Daoy (cell line): ENCODE measurements at regions not wholly inside any gene's neighbourhood (a gene's known extent, or its start where the extent isn't known, plus 50 kb on each side); places are given as distances from the start of the nearest gene placed in this dataset.
A peak's percentile ranks its signal among the peaks of the same experiment; 100 is the strongest.
"Not testable (repeated sequence)": the region's sequence is repeated elsewhere in the genome, so short reads cannot be mapped to it uniquely, and the experiment has no call there.

Experiments used
- DNase-seq: peaks from one replicate; pipeline ENCODE4 v3.0.0-alpha.2; 2015; ENCODE audit warnings: low read depth

DNA sequence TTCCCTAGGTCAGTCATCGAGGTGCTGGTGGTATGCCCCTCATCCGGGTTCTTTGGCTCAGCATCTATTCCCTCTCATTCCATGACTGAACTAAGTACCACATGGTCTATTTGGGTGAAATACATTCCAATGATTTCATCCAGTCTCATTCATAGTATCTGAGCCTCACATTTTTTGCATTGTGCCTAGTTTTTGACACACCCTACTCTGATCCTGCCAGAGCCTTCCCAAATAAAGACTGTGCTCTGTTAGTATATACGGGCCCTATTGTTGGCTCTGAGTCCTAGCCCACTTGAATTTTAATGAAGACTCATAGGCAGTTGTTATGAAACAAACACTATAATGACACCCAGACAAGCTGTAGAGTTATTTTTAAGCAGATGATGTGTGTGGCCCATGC, 740.7 kb downstream of the CETN3 start:
- DNase-seq, result no peak

DNA sequence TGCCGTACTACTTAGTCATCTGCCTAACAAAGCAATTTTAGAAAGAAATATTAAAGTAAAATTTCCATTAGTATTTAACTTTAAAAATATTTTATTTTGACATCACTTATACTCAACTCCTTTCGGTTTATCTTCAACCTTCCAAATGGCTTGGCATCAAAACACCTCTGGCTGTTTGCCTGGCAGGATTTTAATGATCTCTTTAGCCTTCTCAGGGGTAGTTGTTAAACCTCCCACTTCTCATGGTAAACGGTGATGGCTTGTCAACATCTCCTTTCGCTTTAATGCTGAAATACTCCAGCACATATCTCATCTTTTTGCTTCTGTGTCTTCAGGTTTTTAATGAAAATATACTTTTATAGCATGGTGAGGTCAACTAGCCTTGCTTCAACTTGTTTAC, 747.1 kb downstream of the CETN3 start:
- no peak for DNase-seq

DNA sequence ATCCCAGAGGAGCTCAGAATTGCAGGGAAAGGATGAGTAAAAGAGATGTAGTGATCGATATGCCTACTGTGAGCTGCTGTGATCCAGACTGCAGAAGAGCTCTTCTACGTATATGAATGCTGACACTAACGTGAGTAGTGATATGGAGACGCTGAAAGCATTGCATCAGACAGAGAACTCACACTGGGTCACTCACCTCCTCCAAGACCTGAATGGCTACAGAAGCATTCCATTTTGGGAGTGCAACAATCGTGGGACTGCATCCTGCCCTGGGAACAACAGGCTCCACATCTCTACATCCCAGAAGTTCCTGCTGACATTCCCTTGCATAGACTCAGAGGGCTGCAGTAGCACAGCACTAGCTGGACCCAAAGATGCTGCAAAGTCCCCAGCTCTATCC, 755.9 kb upstream of the MEF2C start:
- DNase-seq, result no peak

DNA sequence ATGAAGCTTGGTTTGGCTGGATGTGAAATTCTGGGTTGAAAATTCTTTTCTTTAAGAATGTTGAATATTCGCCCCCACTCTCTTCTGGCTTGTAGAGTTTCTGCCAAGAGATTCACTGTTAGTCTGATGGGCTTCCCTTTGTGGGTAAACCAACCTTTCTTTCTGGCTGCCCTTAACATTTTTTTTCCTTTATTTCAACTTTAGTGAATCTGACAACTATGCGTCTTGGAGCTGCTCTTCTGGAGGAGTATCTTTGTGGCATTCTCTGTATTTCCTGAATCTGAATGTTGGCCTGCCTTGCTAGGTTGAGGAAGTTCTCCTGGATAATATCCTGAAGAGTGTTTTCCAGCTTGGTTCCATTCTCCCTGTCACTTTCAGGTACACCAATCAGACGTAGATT, 751.2 kb upstream of the MEF2C start:
- DNase-seq, result not testable (repeated sequence)

DNA sequence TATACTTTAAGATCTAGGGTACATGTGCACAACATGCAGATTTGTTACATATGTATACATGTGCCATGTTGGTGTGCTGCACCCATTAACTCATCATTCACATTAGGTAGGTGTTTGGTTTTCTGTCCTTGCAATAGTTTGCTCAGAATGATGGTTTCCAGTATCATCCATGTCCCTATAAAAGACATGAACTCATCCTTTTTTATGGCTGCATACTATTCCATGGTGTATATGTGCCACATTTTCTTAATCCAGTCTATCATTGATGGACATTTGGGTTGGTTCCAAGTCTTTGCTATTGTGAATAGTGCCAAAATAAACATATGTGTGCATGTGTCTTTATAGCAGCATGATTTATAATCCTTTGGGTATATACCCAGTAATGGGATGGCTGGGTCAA, 747.1 kb upstream of the MEF2C start:
- not testable (repeated sequence) for DNase-seq

DNA sequence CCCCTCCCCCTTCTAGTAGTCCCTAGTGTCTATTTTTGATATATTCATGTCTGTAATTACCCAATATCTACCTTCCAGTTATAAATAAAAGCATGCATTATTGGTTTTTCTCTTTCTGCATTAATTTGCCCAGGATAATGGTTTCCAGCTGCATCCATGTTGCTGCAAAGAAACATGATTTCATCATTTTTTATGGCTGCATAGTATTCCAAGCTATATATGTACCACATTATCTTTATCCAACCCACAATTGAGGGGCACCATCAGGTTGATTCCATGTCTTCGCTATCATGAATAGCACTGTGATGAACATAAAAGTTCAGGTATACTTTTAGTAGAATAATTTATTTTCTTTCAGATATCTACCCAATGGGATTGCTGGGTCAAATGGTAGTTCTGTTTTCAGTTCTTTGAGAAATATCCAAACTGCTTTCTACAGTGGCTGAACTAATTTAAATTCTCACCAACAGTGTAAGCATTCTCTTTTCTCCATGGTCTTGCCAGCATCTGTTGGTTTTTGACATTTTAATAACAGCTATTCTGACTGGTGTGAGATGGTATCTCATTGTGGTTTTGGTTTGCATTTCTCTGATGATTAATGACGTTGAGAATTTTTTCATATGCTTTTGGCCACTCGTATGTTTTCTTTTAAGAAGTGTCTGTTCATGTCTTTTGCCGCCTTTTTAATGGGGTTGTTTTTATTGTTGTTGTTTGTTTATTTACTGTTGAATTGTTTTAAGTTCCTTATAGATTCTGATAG, 746.1 kb upstream of the MEF2C start:
- DNase-seq, result no peak

DNA sequence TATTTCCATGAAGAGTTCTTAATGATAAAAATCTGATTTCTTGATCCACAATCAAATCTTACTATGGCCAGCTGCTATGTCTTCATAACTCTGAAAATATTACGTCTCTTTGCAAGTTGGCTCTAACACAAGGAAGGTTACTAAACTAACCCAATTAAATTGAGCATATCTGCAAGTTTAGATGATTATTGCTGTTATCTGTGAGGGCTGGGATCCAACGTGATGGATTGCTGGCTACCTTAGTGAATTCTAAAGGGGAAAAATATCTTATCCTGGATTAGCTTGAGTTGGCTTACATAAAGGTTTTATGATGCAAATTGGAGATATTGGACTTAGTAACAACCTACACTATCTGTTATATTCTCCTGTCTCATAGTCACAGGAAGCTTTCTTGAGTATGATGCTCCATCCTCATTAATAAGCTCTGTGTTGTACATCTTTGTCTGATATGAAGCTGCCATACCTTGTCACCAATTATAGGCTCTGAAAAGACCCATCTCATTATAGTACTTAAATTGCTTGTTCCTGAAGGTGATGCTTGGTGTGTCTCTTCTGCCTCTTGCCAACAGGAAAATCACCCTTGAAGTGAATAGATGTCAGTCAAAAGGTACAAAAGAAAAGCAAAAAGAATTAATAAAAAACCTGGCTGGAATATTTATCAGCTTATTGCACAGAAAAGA, 733.0 kb upstream of the MEF2C start:
- no peak for DNase-seq

DNA sequence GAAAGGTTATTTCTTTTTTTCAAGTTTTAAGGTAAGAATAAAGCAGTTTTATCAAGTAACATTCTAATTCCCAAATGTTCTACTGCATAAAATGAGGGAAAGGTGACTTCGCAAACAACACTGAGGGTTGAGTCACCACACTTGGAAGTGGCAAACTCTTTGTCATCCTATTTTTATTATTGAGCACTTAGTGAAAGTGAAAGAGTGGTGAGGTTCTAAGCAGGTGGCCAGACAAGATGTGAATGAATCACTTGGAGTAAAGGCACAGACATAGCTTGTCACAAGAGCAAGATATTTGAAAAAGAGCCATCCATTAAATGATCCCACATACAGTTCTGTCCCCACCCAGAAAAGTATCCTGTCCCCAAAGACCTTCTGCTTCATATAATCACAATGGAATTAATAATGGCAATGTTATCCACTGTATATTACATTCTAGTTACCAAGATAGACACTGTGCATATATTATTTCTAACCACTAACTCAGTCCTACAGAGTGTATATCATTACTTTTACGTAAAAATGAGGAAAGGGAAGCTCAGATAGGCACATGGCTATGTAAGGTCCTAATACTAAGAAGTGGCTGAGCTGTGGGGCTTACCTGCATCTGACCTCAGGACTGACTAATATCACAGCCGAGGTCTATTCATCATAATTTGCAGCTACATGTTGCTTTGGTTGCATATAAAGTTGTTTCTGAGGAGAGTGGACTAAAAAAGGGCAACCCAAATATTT, 730.4 kb upstream of the MEF2C start:
- peak; percentile 73 for DNase-seq

DNA sequence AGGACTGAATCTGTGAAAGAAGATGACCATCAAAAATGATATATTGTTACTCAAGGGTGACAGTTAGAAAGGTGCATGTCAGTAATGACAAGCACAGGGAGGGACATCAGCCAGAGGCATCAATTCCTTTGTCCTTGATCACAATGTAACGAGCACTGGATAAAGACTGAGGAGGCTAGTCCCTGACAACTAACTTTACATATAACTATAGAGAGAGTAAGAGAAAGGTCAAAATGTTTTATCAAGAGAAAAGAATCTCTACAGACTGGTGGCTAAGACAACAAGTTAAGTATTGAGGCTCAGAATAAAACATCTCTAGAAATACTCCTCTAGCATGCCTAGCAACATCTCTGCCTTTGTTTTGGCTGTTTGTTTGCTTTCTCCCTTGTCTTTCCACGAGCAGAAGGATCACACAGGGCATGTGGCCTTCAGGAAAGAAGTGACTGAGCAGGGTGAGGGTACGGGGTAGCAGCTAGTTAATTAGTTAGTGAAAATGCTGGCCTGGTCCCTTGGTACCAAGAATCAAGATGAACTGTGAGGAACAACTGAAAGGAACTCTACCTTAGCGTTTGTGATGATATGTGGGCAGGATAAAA, 724.1 kb upstream of the MEF2C start:
- no peak for DNase-seq

DNA sequence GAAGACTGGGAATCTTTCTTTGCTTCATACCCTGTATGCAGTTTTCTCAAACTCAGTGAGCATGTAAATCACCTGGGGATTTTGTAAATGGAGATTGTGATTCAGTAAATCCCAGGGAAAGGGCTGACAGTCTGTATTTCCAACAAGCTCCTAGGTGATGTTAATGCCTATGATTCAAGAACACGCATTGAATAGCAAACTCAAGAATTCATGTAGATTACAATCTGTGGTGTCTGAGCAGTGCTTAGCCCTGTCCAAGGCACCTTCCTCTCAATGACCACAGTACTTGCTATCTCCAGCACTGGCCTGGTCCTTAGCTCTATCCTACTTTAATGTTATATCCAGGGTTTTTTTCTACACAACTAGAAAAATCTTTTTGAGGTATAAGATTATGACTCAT, 721.4 kb upstream of the MEF2C start:
- no peak for DNase-seq

DNA sequence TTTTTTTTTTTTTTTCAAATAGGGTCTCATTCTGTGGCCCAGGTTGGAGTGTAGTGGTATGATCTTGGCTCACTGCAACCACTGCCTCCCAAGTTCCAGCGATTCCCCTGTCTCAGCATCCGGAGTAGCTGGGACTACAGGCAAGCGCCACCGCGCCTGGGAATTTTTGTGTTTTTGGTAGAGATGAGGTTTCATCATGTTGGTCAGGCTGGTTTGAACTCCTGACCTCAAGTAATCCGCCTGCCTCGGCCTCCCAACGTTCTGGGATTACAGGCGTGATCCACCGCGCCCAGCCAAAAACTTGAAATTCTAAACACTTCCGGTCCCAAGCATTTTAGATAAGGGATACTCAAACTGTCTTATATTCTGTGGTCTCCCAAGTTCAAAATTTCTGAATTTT, 718.9 kb upstream of the MEF2C start:
- no peak for DNase-seq

DNA sequence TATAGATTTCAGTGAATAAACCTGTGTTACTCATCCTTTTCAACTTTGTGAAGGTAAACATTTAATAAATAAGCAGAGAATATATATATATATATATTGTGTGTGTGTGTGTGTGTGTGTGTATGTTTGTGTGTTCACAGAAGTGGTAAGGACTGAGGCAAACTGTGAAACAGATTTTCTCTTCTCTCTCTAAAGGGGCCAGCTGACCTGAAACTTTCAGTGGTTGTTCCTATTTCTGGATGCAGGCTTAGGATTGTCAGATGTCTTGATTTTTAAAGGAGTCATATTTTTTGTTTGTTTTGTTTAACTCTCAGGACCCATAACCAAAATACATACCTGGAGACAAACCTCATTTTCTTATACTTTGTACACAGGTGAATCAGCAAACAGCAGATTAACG, 714.9 kb upstream of the MEF2C start:
- DNase-seq, result no peak

DNA sequence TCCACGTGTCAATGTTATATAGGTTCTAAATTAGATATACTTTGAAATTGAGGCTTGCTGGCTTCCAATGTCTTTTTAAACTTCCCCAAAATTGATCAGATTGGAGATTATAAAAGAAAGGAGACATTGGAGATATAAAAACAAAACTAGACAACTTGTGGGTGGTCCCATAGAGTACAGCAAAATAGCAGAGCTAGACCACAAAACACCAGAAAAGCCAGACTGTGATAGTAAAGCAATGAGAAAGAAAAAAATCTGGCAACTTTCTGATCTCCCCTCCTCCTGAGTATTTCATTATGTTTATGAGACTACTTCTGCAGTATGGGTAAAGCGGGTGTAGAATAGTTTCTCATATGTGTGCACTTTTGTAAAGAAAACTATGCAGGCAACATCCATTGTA, 713.8 kb upstream of the MEF2C start:
- no peak for DNase-seq

DNA sequence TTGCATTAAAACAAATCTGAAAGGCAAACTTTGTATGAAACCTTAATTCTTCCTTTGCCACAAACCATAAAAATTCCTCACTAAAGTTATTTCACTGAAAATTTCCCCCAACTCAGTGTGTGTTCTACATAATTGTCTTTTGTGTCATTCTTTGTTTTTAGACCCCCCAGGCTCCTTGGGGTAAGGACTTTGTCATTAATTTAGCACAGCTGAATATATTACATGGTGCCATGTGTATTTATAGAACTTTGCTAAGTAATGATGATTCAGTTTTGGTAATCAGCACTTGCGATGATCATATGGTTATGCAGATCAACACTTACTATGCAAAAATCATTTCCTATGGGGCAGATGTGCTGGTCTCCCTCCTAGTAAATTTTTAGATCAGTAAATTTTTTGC, 712.1 kb upstream of the MEF2C start:
- DNase-seq, result peak; percentile 55

DNA sequence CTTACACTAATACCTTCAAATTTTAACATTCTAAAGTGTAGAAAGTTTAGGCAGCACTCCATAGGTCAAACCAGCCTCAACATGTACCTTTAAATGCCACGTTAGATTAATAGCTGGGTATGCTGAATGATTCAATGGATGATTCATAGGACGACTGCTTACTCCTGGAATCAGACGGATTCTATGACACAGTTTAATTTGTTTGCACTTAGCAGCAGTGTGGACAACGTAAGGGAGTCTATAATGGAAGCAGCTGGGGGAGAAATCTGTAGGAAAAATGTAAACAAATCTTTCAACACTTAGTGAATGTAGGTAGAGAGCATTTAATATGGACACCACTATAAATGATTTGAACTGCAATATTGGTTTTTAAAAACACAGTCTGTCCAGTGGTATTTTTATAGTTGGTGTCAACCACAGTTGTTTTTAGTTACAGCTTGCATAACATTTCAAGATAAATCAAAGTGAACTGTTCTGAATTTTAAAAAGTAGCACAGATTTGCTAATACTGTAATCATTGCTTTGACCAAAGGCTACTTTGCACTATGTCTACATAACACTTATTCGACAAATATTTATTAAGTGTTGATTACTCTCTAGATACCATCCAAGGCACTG, 701.5 kb upstream of the MEF2C start:
- peak; percentile 58 for DNase-seq

DNA sequence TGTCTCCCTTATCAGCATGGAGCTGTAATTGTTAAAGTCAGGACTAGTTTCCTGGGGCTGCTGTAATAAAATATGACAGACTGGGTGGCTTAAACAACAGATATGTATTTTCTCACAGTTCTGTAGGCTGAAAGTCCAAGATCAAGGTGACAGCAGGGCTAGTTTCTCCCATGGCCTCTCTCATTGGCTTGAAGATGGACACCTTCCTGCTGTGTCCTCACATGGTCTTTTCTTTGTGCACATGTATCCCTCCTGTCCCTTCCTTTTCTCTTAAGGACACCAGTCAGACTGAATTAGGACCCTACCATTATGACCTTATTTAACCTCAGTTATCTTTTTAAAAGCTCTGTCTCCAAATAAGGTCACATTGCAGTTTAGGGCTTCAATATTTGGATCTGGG, 700.5 kb upstream of the MEF2C start:
- no peak for DNase-seq

DNA sequence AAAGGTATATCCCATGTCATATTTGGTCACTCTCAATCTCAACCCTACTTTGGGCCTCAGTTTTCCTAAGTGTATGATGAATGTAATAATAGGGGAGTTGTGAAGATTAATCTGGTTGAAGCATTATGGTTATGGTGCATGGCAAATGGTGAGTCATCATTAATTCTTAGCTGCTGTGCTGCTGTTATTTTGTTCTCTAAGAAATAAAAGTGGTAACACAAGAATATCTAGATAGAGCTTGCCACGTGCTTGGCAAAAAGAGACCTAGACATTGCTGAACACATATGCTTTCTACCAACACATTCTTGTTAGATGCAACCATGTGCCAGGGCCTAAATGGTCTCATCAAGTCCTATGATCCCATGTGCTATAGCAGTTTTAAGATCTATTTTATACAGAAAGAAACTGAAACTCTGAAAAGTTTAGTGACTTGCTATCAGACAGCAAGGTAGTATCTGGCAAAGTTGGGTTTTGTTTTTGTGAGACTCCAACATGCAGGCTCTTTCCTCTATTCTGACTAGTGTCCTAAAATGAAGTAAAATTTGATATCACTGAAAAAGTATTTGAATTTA, 699.9 kb upstream of the MEF2C start:
- no peak for DNase-seq

DNA sequence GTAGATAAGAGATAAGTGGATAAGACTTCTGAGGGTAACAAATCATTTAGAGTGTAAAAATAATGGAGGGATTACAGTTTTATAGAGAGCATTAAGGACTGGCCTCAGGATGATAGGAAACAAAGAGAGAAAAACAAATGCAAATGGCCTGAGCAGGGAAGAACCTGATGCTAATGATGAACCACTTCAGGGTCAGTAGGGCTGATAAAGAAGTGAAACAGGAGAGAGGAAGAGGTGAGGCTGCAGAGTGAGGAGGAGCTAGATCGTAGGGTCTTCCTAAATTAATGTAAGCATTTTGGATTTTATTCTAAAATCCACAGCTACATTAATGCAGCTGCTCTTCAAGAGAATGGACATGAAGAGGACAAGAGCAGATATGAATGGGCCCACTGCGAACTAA, 698.0 kb upstream of the MEF2C start:
- no peak for DNase-seq

DNA sequence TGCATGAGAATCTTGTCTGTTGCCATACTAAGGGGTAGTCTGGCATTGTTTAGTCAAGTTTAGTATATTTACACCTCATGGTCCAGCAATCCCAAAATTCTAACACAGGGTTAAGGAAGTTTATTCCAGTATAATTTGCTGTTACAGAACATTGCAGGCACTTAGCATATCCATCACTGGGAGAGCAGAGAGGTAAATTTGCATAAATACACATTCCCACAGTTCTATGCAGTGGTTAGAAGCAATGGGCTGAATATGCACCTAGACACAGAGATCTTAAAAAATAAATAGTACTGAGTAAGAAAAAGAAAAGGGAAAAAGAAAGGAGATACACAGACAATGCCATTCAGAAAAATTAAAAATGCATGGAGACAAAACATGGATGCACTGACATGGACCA, 692.3 kb upstream of the MEF2C start:
- no peak for DNase-seq

DNA sequence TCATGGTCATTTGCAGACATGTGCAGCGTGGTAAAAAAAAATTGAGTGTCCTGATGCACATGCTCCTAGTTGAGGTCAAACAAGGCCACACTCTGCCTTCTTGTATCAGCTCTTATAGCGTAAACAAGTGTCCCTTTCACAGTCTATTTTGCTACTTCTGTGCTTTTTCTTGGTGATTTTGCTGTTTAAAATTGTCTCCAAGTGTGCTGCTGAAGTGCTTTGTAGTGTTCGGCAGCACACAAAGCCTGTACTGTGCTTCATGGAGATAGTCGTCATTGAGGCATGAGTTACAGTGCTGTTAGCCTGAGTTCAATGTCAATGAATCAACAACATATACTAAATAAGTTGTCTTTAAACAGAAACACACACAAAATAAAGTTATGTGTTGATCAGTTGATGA, 690.4 kb upstream of the MEF2C start:
- no peak for DNase-seq

DNA sequence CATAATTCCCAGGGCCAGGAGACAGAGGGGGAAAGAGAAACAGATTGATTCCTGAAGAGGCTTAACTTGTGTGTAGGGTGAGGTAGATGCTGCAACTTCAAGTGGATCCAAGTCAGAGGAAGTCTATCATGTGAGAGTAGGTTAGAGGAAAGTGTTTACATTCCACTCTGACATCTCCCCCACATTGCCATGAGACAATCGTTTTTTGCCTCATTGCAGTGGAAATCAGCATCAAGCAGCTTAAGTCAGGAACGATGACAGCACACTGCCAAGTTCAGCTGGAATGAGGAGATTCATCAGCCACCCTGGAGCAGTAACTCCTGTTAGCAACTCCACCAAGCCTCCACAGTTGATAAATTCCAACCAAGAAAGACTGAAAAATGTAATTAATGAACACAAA, 689.7 kb upstream of the MEF2C start:
- DNase-seq, result peak; percentile 61

DNA sequence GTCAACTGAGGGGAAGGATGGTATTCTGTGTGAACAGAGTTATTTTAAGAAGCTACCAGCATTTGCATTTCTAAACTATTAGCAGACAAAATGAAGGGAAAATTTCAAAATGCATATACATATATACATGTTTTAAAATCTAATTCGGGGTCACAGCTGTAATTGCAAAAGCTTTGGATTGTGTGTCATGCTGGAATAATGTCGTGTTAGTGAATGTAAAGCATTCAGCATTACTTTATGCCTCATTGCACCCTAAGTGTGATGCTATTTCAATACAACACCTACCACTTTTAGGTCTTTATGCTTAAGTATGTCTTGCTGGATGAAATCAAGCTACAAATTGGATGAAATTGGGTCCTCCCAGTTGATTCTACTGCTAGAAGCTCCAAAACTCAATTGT, 687.6 kb upstream of the MEF2C start:
- DNase-seq, result no peak
